Esophagus squamous epithelium (tissue), 5 donors: ENCODE measurements at regions not wholly inside any gene's neighbourhood (a gene's known extent, or its start where the extent isn't known, plus 50 kb on each side); places are given as distances from the start of the nearest gene placed in this dataset.

Experiments
- DNase-seq: peaks from one replicate; lab custom pipeline; 2025; lab: John Stamatoyannopoulos, UW
- H3K27ac ChIP-seq, 4 donors: fragments of 200-600 bp; sonication (generic); one replicate each; pipeline ENCODE4 v1.5.1; 2016 to 2019; ENCODE audit warnings: mild to moderate bottlenecking in 1 of 4
- H3K27me3 ChIP-seq, 4 donors: fragments of 200-600 bp; sonication (generic); 1 replicate in 3 of 4; 2 replicates in 1 of 4; pipeline versions ENCODE4 v1.5.1 to v1.6.0; 2017 to 2021; ENCODE audit warnings: antibody characterized with exemption in 1 of 4
- H3K36me3 ChIP-seq, 3 donors: fragments of 200-600 bp; sonication (generic); one replicate each; pipeline ENCODE4 v1.5.1; 2016 to 2019
- H3K4me1 ChIP-seq, 3 donors: fragments of 200-600 bp; sonication (generic); one replicate each; pipeline ENCODE4 v1.5.1; 2017 to 2019
- H3K4me3 ChIP-seq, 4 donors: fragments of 200-600 bp; sonication (generic); 1 replicate in 3 of 4; 2 replicates in 1 of 4; pipeline ENCODE4 v1.5.1; 2016 to 2019; ENCODE audit warnings: mild to moderate bottlenecking in 2 of 4, moderate library complexity in 1 of 4
- H3K9me3 ChIP-seq, 3 donors: fragments of 200-600 bp; sonication (generic); one replicate each; pipeline ENCODE4 v1.5.1; 2016 to 2019
- CTCF ChIP-seq, 6 experiments: fragments of 450-650 bp in 4 of 6; fragments of 200-600 bp in 2 of 6; sonication (generic) in 2 of 6; IDR thresholded peaks; one replicate each; pipeline ENCODE4 v1.5.1; 2016 to 2019; ENCODE audit warnings: antibody characterized with exemption in 6 of 6, mild to moderate bottlenecking in 4 of 6, moderate library complexity in 4 of 6
- POLR2A ChIP-seq, 4 donors: fragments of 450-650 bp; IDR thresholded peaks; one replicate each; pipeline ENCODE4 v1.6.1; 2017; ENCODE audit warnings: antibody characterized with exemption in 4 of 4, mild to moderate bottlenecking in 4 of 4, moderate library complexity in 3 of 4
- WGBS, 2 donors: methylation state at CpG; one replicate each; pipeline ENCODE4 v1.1.5; 2018; 5-methylcytosine and 5-hydroxymethylcytosine counted together
- intact Hi-C: fragments of 100-400 bp; cut with DNase I; formaldehyde crosslinking; loops from one replicate; pipeline ENCODE4 v1.15.0; 2022
- donor health status: DM: yes; HTN: yes; CAD: no.

- TF ChIP-seq POLR2A (IDR thresholded peaks at IDR 0.05) (no peak), CTCF (IDR thresholded peaks at IDR 0.05) (no peak)
- DNase-seq = no peak
- 79 to 81% methylated on average over 10 to 11 of the region's 11 CpGs for WGBS, 2 donors
- intact Hi-C loops = no loop called here
- Histone ChIP-seq H3K4me3 (no peak overlapping the region), H3K27me3 (no peaks in the 10 kb centered on the region), H3K27ac (no peak overlapping the region), H3K36me3 (no peaks in the 10 kb centered on the region), H3K9me3 (no peaks in the 10 kb centered on the region), H3K4me1 (no peaks in the 10 kb centered on the region)
These were observed 373.6 kb downstream of the CDH26 start for GRCh38 chr20:60331688-60332300.

GRCh38 chr20:60332523-60332922 is 374.3 kb downstream of the CDH26 start:
- DNase-seq = no peak
- no peaks in the 10 kb centered on the region for H3K4me1 ChIP-seq
- intact Hi-C loops = no loop called here
- H3K27ac ChIP-seq = no peak overlapping the region
- no peaks in the 10 kb centered on the region for H3K27me3 ChIP-seq
- H3K9me3 ChIP-seq = no peaks in the 10 kb centered on the region
- H3K36me3 ChIP-seq = no peaks in the 10 kb centered on the region
- 47 to 56% methylated on average over 3 of the region's 3 CpGs for WGBS, 2 donors
- no peak overlapping the region for H3K4me3 ChIP-seq
- no peak for TF ChIP-seq CTCF (IDR thresholded peaks at IDR 0.05)
- no peak for TF ChIP-seq POLR2A (IDR thresholded peaks at IDR 0.05)

GRCh38 chr20:60334911-60335310 is 376.7 kb downstream of the CDH26 start:
- no peak for TF ChIP-seq CTCF (IDR thresholded peaks at IDR 0.05)
- no peak for TF ChIP-seq POLR2A (IDR thresholded peaks at IDR 0.05)
- 80 to 82% methylated on average over 3 of the region's 3 CpGs for WGBS, 2 donors
- no peaks in the 10 kb centered on the region for H3K27me3 ChIP-seq
- no peak overlapping the region for H3K4me3 ChIP-seq
- intact Hi-C loops = no loop called here
- H3K27ac ChIP-seq = no peak overlapping the region
- H3K9me3 ChIP-seq = no peaks in the 10 kb centered on the region
- no peaks in the 10 kb centered on the region for H3K36me3 ChIP-seq
- H3K4me1 ChIP-seq = no peaks in the 10 kb centered on the region
- DNase-seq = no peak

DNA sequence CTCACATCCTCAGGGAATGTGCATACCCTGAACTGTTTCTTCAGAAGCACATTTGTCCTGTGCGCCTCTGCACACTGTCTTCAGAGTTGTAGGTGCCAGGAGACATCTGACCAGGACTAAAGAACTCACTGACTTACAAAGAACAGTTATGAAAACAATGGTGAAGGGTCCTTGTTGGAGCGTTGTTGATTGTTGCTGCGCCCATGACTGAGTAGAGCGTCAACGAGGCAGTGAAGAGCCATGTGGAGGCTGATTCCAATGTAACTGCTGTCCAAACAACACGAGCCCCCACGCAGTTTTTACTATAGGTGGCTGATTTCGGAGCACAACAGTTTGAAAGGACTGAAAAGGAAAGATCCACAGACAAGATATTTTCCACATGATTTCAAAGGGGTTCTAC is 380.3 kb downstream of the CDH26 start:
- no peak for DNase-seq
- TF ChIP-seq CTCF (IDR thresholded peaks at IDR 0.05) (no peak), POLR2A (IDR thresholded peaks at IDR 0.05) (no peak)
- Histone ChIP-seq H3K4me1 (no peaks in the 10 kb centered on the region), H3K4me3 (no peak overlapping the region), H3K9me3 (no peaks in the 10 kb centered on the region), H3K36me3 (no peaks in the 10 kb centered on the region), H3K27me3 (no peaks in the 10 kb centered on the region), H3K27ac (no peak overlapping the region)
- 75 to 82% methylated on average over 8 of the region's 8 CpGs for WGBS, 2 donors
- intact Hi-C loops = no loop called here

GRCh38 chr20:60339738-60340137 is 381.5 kb downstream of the CDH26 start:
- Histone ChIP-seq H3K36me3 (no peaks in the 10 kb centered on the region), H3K4me1 (no peaks in the 10 kb centered on the region), H3K27ac (no peak overlapping the region), H3K27me3 (no peaks in the 10 kb centered on the region), H3K4me3 (no peak overlapping the region), H3K9me3 (no peaks in the 10 kb centered on the region)
- no peak for DNase-seq
- TF ChIP-seq POLR2A (IDR thresholded peaks at IDR 0.05) (no peak), CTCF (IDR thresholded peaks at IDR 0.05) (no peak)
- WGBS, 2 donors = 70 to 74% methylated on average over 6 of the region's 6 CpGs
- intact Hi-C loops = no loop called here
